ENCODE measurements at regions not wholly inside any gene's neighbourhood (a gene's known extent, or its start where the extent isn't known, plus 50 kb on each side); places are given as distances from the start of the nearest gene placed in this dataset.

- Histone ChIP-seq H3K4me1 (ENCODE audit: insufficient read depth, low read length) (no peaks in the 10 kb centered on the region), H4K20me1 (ENCODE audit: insufficient read depth, low read length) (no peaks in the 10 kb centered on the region), H3K4me2 (ENCODE audit: low read length) (no peak overlapping the region), H3K27ac (ENCODE audit: low read depth, low read length) (no peak overlapping the region), H3K9me3 (ENCODE audit: insufficient read depth, low read depth, low read length) (peaks cover 3% of the 10 kb centered on the region), H2AFZ (ENCODE audit: low read depth, low read length) (no peak overlapping the region), H3K4me3 (ENCODE audit: insufficient read depth, low read depth, low read length) (no peak overlapping the region), H3K27me3 (ENCODE audit: insufficient read depth, low read length) (no peaks in the 10 kb centered on the region), H3K9ac (ENCODE audit: low read length) (no peak overlapping the region), H3K79me2 (ENCODE audit: insufficient read depth, low read length) (no peaks in the 10 kb centered on the region), H3K36me3 (ENCODE audit: insufficient read depth, low read length) (no peaks in the 10 kb centered on the region)
- no peak for FAIRE-seq
- Mint-ChIP-seq H3K27ac (ENCODE audit: unreplicated experiment) (no peak overlapping the region), H3K36me3 (ENCODE audit: low read depth, unreplicated experiment) (no peaks in the 10 kb centered on the region), H3K4me1 (ENCODE audit: low read depth, unreplicated experiment) (no peaks in the 10 kb centered on the region), H3K4me3 (ENCODE audit: unreplicated experiment) (no peak overlapping the region), H3K9me3 (ENCODE audit: unreplicated experiment) (peaks cover 9% of the 10 kb centered on the region), H3K27me3 (ENCODE audit: low read depth, unreplicated experiment) (peaks cover 38% of the 10 kb centered on the region)
- no peak for TF ChIP-seq CTCF (IDR thresholded peaks at IDR 0.05; ENCODE audit: insufficient read depth, low read depth, low read length)
- no peak for TF ChIP-seq EZH2 (IDR thresholded peaks at IDR 0.05; ENCODE audit: insufficient read depth, low read length)
- DNase-seq (ENCODE audit: low read depth): no peak
Measured at GRCh38 chr5:2124434-2125170, 241.9 kb upstream of the IRX4 start.

DNA sequence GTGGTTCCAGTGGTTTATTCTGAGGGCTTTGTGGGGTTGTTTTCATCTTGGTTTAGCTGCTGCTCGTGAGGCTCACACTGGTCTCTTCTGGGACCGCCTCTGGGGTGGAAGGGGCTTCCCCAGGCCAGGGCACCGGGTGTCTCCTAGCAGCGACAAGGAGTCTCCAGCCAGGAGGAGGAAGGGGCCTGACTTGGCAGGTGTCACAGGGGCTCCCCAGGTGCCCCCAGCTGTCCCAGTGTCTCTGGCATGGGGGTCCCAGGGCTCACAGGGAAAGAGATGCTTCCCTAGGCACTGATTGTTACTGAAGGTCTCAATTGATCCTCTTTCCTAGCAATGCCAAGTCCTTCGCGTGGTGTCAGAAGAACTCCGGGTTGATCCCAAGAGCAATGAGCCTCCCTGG is 241.1 kb upstream of the IRX4 start:
- Mint-ChIP-seq H3K4me1 (ENCODE audit: low read depth, unreplicated experiment) (no peaks in the 10 kb centered on the region), H3K4me3 (ENCODE audit: unreplicated experiment) (no peak overlapping the region), H3K36me3 (ENCODE audit: low read depth, unreplicated experiment) (no peaks in the 10 kb centered on the region), H3K27ac (ENCODE audit: unreplicated experiment) (no peak overlapping the region), H3K27me3 (ENCODE audit: low read depth, unreplicated experiment) (peaks cover 32% of the 10 kb centered on the region), H3K9me3 (ENCODE audit: unreplicated experiment) (peaks cover 9% of the 10 kb centered on the region)
- H3K4me2 ChIP-seq (ENCODE audit: low read length): no peak overlapping the region
- no peak overlapping the region for H3K9ac ChIP-seq (ENCODE audit: low read length)
- H3K36me3 ChIP-seq (ENCODE audit: insufficient read depth, low read length): no peaks in the 10 kb centered on the region
- H4K20me1 ChIP-seq (ENCODE audit: insufficient read depth, low read length): no peaks in the 10 kb centered on the region
- H3K27ac ChIP-seq (ENCODE audit: low read depth, low read length): no peak overlapping the region
- H2AFZ ChIP-seq (ENCODE audit: low read depth, low read length): no peak overlapping the region
- no peaks in the 10 kb centered on the region for H3K79me2 ChIP-seq (ENCODE audit: insufficient read depth, low read length)
- no peaks in the 10 kb centered on the region for H3K27me3 ChIP-seq (ENCODE audit: insufficient read depth, low read length)
- TF ChIP-seq CTCF (IDR thresholded peaks at IDR 0.05; ENCODE audit: insufficient read depth, low read depth, low read length) (no peak), EZH2 (IDR thresholded peaks at IDR 0.05; ENCODE audit: insufficient read depth, low read length) (no peak)
- no peaks in the 10 kb centered on the region for H3K4me1 ChIP-seq (ENCODE audit: insufficient read depth, low read length)
- DNase-seq (ENCODE audit: low read depth) (no peak), FAIRE-seq (no peak)
- peaks cover 3% of the 10 kb centered on the region for H3K9me3 ChIP-seq (ENCODE audit: insufficient read depth, low read depth, low read length)
- H3K4me3 ChIP-seq (ENCODE audit: insufficient read depth, low read depth, low read length): no peak overlapping the region

DNA sequence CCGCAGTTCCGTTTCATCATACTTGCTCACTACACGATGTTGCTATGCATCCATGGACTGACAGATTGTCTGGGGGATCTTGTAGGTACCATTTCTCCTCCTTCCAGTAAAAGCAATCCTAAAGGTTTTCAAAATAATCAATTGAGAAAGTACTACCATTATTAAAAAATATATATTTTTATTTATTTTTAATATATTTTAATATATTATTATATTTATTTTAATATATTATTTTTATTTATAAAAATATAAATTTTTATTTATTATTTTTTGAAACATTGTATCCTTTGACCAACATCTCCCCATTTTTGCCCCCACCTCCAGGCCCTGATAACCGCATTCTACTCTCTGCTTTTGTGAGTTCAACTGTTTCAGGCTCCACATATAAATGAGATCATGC is 237.6 kb upstream of the IRX4 start:
- H3K27me3 ChIP-seq (ENCODE audit: insufficient read depth, low read length): no peaks in the 10 kb centered on the region
- Mint-ChIP-seq H3K4me3 (ENCODE audit: unreplicated experiment) (no peak overlapping the region), H3K27me3 (ENCODE audit: low read depth, unreplicated experiment) (peaks cover 31% of the 10 kb centered on the region), H3K4me1 (ENCODE audit: low read depth, unreplicated experiment) (no peaks in the 10 kb centered on the region), H3K27ac (ENCODE audit: unreplicated experiment) (no peak overlapping the region), H3K36me3 (ENCODE audit: low read depth, unreplicated experiment) (no peaks in the 10 kb centered on the region), H3K9me3 (ENCODE audit: unreplicated experiment) (peaks cover 16% of the 10 kb centered on the region)
- no peak overlapping the region for H2AFZ ChIP-seq (ENCODE audit: low read depth, low read length)
- no peaks in the 10 kb centered on the region for H3K79me2 ChIP-seq (ENCODE audit: insufficient read depth, low read length)
- H3K4me2 ChIP-seq (ENCODE audit: low read length): no peak overlapping the region
- H3K27ac ChIP-seq (ENCODE audit: low read depth, low read length): no peak overlapping the region
- DNase-seq (ENCODE audit: low read depth) (no peak), FAIRE-seq (no peak)
- H3K4me3 ChIP-seq (ENCODE audit: insufficient read depth, low read depth, low read length): no peak overlapping the region
- no peaks in the 10 kb centered on the region for H3K36me3 ChIP-seq (ENCODE audit: insufficient read depth, low read length)
- H3K9me3 ChIP-seq (ENCODE audit: insufficient read depth, low read depth, low read length): peaks cover 6% of the 10 kb centered on the region
- no peak overlapping the region for H3K9ac ChIP-seq (ENCODE audit: low read length)
- no peak for TF ChIP-seq CTCF (IDR thresholded peaks at IDR 0.05; ENCODE audit: insufficient read depth, low read depth, low read length)
- no peak for TF ChIP-seq EZH2 (IDR thresholded peaks at IDR 0.05; ENCODE audit: insufficient read depth, low read length)
- no peaks in the 10 kb centered on the region for H4K20me1 ChIP-seq (ENCODE audit: insufficient read depth, low read length)
- H3K4me1 ChIP-seq (ENCODE audit: insufficient read depth, low read length): no peaks in the 10 kb centered on the region

All from astrocyte (in vitro differentiated cells and primary cell).